ENCODE measurements at regions not wholly inside any gene's neighbourhood (a gene's known extent, or its start where the extent isn't known, plus 50 kb on each side); places are given as distances from the start of the nearest gene placed in this dataset.
A peak's percentile ranks its signal among the peaks of the same experiment; 100 is the strongest.

DNA sequence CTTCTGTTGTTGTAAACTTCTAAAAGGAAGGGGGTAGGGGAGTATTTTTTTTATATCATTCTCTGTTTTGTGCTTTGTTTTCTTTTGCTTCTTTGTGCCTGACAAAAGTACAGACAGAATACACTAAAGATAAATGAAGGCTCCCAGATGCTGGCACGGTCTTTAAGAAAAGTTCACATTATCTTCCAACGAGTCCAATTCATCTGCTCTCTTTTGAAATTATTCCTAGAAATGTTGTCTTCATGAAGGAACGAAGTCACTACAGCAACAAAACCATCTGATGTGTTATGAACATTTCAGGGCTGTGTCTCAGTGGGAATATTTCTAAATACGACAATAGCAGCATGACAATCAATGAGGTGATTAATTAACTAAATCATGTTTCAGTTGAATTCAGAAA, 813.8 kb upstream of the HTR2C start:
- no peak for DNase-seq (ENCODE audit: extremely low read depth, low read depth)

DNA sequence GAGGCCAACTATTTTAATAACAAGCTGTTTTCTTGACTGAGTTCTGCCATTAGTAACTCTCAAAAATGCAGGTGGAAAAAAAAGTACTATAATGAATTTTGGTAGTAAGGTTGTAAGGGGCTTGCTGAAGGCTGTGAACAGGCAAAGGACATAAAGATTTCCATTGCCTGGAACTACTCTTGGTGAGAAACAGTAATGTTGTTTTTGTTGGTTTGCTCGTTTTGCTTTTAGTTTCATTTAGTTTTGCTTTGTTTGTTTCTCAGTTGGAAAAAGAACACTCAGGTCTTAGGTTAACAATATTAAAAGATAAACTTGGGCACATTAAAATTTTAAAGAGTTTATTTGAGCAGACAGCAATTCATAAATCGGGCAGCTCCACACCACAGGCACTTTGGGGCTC, 824.5 kb upstream of the HTR2C start:
- DNase-seq (ENCODE audit: extremely low read depth, low read depth): no peak

GRCh38 chrX:113747274-113747973, 836.5 kb upstream of the HTR2C start:
- no peak for DNase-seq (ENCODE audit: extremely low read depth, low read depth)

- no peak for DNase-seq (ENCODE audit: extremely low read depth, low read depth)
These were observed 840.8 kb upstream of the HTR2C start for GRCh38 chrX:113743069-113743468.

DNA sequence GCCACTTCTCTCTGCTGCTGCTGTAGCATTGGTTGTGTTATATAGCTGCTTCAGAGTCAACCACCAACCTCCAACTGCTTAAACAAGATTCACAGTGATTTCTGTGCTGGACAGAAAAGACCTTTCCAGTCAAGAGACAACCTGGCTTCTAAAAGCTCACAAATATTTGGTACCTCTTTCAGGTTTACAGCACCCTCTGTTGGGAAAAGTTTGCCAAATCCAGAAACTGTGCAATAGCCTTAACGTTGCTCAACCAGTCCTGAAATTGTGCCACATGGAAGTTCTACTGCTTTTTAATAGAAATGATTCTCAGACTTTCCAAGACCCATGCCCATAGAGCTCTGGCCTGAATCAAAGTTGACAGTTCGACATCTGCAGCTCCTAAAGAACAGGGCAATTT, 842.1 kb upstream of the HTR2C start:
- peak; percentile 24 for DNase-seq (ENCODE audit: extremely low read depth, low read depth)

GRCh38 chrX:113728937-113729336, 854.9 kb upstream of the HTR2C start:
- no peak for DNase-seq (ENCODE audit: extremely low read depth, low read depth)

GRCh38 chrX:113726898-113727297, 857.0 kb upstream of the HTR2C start:
- DNase-seq (ENCODE audit: extremely low read depth, low read depth): no peak

- DNase-seq (ENCODE audit: extremely low read depth, low read depth): no peak
These were observed 857.4 kb upstream of the HTR2C start for GRCh38 chrX:113726466-113726865.

- DNase-seq (ENCODE audit: extremely low read depth, low read depth): no peak
These were observed 857.9 kb upstream of the HTR2C start for GRCh38 chrX:113726009-113726408.

DNA sequence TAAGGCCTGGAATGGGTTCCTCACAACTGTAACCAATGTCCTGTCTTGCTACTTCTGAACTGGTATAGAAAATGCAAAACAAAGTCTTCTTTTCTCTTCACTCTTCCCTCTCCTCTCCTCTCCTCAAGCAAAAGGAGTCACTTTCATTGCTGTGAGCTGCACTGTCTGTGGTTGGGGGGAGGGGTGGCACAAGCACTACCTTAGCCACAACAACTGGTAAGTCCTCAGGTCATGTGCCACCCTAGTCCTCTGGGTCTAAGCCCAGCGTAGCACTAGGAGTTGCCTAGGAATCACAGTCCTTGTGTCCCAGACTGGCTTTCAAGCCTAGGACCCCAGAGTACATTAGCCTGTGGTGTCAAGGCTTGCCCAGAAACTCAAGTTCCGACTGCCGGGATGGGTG, 859.3 kb upstream of the AMOT start:
- DNase-seq (ENCODE audit: extremely low read depth, low read depth): no peak

GRCh38 chrX:113675278-113675677, 834.6 kb upstream of the AMOT start:
- DNase-seq (ENCODE audit: extremely low read depth, low read depth): no peak

DNA sequence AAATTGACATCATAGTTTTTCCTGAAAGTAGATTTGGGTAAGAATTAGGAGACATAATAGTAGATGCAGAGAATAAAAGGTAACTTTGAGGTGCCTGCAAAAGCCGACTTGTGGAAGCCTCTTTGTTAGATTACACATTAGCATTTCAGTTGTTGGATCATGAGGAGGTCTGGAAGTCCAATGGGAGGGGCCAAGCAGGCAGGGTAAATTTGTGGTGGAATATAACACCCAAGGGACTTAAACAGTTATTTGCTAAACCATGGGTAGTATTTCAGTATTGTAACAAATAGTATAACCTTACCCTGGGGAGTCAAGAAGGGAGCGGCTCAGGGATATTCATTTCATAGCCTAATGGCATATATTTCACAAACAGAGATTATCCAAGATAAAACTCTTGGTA, 810.7 kb upstream of the AMOT start:
- no peak for DNase-seq (ENCODE audit: extremely low read depth, low read depth)

- DNase-seq (ENCODE audit: extremely low read depth, low read depth): peak; percentile 1
These were observed 803.8 kb upstream of the AMOT start for GRCh38 chrX:113644426-113644825.

DNA sequence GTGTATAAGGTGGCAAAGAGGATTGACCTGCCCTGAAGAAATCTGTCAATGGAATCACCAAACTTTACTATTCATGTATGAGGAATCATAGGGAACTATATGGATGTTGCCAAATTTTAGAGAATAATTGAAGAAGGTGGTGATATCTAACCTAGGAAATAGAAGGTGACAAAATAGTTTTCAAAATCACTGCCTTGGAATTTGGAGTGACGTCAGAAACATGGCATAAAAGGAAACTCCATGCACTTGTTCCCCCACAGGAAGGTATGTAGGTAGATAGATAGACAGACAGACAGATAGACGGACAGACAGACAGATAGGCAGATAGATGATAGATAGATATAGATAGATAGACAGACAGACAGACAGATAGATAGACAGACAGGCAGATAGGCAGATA, 793.9 kb upstream of the AMOT start:
- DNase-seq (ENCODE audit: extremely low read depth, low read depth): no peak

DNA sequence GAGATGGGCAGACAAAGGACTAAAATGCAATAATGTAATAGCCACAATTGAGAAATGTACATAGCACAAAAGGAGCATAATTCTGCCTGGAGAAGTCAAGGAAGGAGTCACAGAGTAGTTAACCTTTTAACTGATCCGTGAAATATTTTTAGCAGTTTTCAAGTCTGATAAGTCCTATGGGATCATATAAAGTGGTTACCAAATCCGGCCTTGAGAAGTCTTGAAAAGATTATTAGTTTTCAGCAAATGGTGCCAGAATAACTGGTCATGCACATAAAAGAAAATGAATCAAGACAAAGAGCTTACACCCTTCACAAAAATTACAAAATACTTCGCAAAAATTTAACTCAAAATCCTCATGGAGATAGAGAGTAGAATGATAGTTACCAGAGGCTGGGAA, 788.7 kb upstream of the AMOT start:
- no peak for DNase-seq (ENCODE audit: extremely low read depth, low read depth)

- no peak for DNase-seq (ENCODE audit: extremely low read depth, low read depth)
These were observed 753.7 kb upstream of the AMOT start for GRCh38 chrX:113594123-113594841.

DNA sequence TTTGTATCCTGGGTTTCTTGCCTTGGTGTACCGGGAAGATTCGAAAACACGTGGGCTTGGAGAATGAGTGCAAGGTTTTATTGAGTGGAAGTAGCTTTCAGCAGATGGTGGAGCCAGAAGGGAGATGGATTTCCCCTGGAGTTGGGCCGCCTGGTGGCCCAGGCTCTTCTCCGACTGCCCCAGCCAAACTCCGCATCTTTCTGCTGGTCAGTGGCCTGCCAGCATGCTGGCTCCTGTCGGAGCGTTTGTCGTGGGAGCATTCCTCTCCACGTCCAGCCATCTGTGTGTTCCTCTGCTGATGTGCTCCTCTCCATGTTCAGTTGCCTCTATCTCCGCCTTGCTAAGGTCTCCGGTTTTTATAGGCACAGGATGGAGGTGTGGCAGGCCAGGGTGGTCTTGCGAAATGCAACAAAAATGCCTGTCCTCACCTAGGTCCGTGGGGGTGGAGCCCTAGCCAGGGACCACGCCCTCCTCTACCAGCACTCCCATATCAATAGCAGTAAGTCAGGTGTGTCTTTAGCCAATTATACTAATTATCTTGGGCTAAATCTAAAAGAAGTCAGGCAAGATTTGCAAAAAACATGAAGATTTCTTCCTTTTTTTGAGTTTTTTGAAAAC, 745.8 kb upstream of the AMOT start:
- DNase-seq (ENCODE audit: extremely low read depth, low read depth): no peak

- DNase-seq (ENCODE audit: extremely low read depth, low read depth): no peak
These were observed 739.9 kb upstream of the AMOT start for GRCh38 chrX:113580486-113580885.

GRCh38 chrX:113558576-113558975, 717.9 kb upstream of the AMOT start:
- DNase-seq (ENCODE audit: extremely low read depth, low read depth): no peak

- no peak for DNase-seq (ENCODE audit: extremely low read depth, low read depth)
These were observed 711.3 kb upstream of the AMOT start for GRCh38 chrX:113551919-113552318.

- no peak for DNase-seq (ENCODE audit: extremely low read depth, low read depth)
These were observed 707.8 kb upstream of the AMOT start for GRCh38 chrX:113548308-113549015.
